Natural killer cell (primary cell): ENCODE measurements at regions not wholly inside any gene's neighbourhood (a gene's known extent, or its start where the extent isn't known, plus 50 kb on each side); places are given as distances from the start of the nearest gene placed in this dataset.

Experiments
- ATAC-seq, 3 donors: fragments of 150-1000 bp in 2 of 3; fragments of 200-7000 bp in 1 of 3; cut with Tn5 transposase; 1 replicate in 1 of 3; 2 replicates in 2 of 3; pipeline ENCODE4 v1.10.0; 2021; ENCODE audit warnings: mild to moderate bottlenecking in 2 of 3, moderate library complexity in 2 of 3
- DNase-seq, 2 donors: peaks; one replicate each; pipeline versions ENCODE4 v3.0.0 to v3.0.0-alpha.2; 2013 to 2021; ENCODE audit warnings: mixed read lengths in 1 of 2
- H3K27ac ChIP-seq: one replicate; pipeline ENCODE4 v1.5.1; 2013; ENCODE audit warnings: mild to moderate bottlenecking, low read length
- H3K27me3 ChIP-seq: one replicate; pipeline ENCODE4 v1.6.1; 2013; ENCODE audit warnings: low read length; ENCODE audit not compliant: control insufficient read depth, insufficient read depth
- H3K36me3 ChIP-seq: one replicate; pipeline ENCODE4 v1.6.1; 2013; ENCODE audit warnings: low read length; ENCODE audit not compliant: control insufficient read depth, insufficient read depth
- H3K4me1 ChIP-seq: one replicate; pipeline ENCODE4 v1.6.1; 2013; ENCODE audit warnings: low read length; ENCODE audit not compliant: control insufficient read depth, insufficient read depth
- H3K4me3 ChIP-seq: one replicate; pipeline ENCODE4 v1.5.1; 2013; ENCODE audit warnings: low read length
- H3K9me3 ChIP-seq: one replicate; pipeline ENCODE4 v1.6.1; 2013; ENCODE audit warnings: low read length; ENCODE audit not compliant: control insufficient read depth, insufficient read depth
- H3K27ac Mint-ChIP-seq, 2 donors: one replicate each; pipeline ENCODE4 v1.8.0; 2022; ENCODE audit warnings: mild to moderate bottlenecking in 2 of 2, mixed read lengths in 2 of 2, moderate library complexity in 1 of 2
- H3K27me3 Mint-ChIP-seq, 2 donors: one replicate each; pipeline ENCODE4 v1.8.0; 2022; ENCODE audit warnings: low read depth in 2 of 2, mixed read lengths in 2 of 2
- H3K36me3 Mint-ChIP-seq: one replicate; pipeline ENCODE4 v1.8.0; 2022; ENCODE audit warnings: mixed read lengths
- H3K4me1 Mint-ChIP-seq, 2 donors: one replicate each; pipeline ENCODE4 v1.8.0; 2022; ENCODE audit warnings: mixed read lengths in 2 of 2
- H3K4me3 Mint-ChIP-seq: one replicate; pipeline ENCODE4 v1.8.0; 2022; ENCODE audit warnings: mild to moderate bottlenecking, moderate library complexity, mixed read lengths
- H3K9me3 Mint-ChIP-seq, 2 donors: one replicate each; pipeline ENCODE4 v1.8.0; 2022; ENCODE audit warnings: mixed read lengths in 2 of 2
- CTCF ChIP-seq: fragments of 200-600 bp; IDR thresholded peaks from one replicate; pipeline ENCODE4 v1.8.0; 2022; ENCODE audit warnings: antibody characterized with exemption
- WGBS: methylation state at CpG from one replicate; pipeline ENCODE4 v1.1.7; 2013; ENCODE audit warnings: missing lambda C conversion rate; ENCODE audit not compliant: insufficient coverage; 5-methylcytosine and 5-hydroxymethylcytosine counted together
- intact Hi-C: fragments of 100-400 bp; cut with micrococcal nuclease; formaldehyde crosslinking; loops from one replicate; pipeline ENCODE4 v1.14.2; 2022

- Mint-ChIP-seq H3K4me1 (no peaks in the 10 kb centered on the region), H3K9me3 (peaks cover 3% of the 10 kb centered on the region in 2 donors), H3K27me3 (peaks cover 0 to 21% of the 10 kb centered on the region in 2 donors), H3K36me3 (no peaks in the 10 kb centered on the region), H3K27ac (no peak overlapping the region), H3K4me3 (no peak overlapping the region)
- no peak for ATAC-seq
- DNase-seq, result no peak
- H3K27me3 ChIP-seq, result no peaks in the 10 kb centered on the region
- H3K9me3 ChIP-seq, result no peaks in the 10 kb centered on the region
- no peak overlapping the region for H3K27ac ChIP-seq
- no peaks in the 10 kb centered on the region for H3K4me1 ChIP-seq
- intact Hi-C loops, result no loop called here
- no peak overlapping the region for H3K4me3 ChIP-seq
- no peaks in the 10 kb centered on the region for H3K36me3 ChIP-seq
- 80% methylated on average over 2 of the region's 2 CpGs for WGBS
- no peak for TF ChIP-seq CTCF
Measured at GRCh38 chr13:106433066-106433465, 102.4 kb downstream of the EFNB2 start.

- intact Hi-C loops, result no loop called here
- Histone ChIP-seq H3K27me3 (no peaks in the 10 kb centered on the region), H3K36me3 (no peaks in the 10 kb centered on the region), H3K4me1 (no peaks in the 10 kb centered on the region), H3K4me3 (no peak overlapping the region), H3K9me3 (no peaks in the 10 kb centered on the region), H3K27ac (no peak overlapping the region)
- Mint-ChIP-seq H3K9me3 (peaks cover 3% of the 10 kb centered on the region in 2 donors), H3K4me1 (no peaks in the 10 kb centered on the region), H3K27ac (no peak overlapping the region), H3K36me3 (no peaks in the 10 kb centered on the region), H3K27me3 (peaks cover 0 to 21% of the 10 kb centered on the region in 2 donors), H3K4me3 (no peak overlapping the region)
- 89% methylated on average over 3 of the region's 3 CpGs for WGBS
- TF ChIP-seq CTCF, result no peak
- no peak for ATAC-seq
- no peak for DNase-seq
Measured at GRCh38 chr13:106432636-106433035, 102.8 kb downstream of the EFNB2 start.

GRCh38 chr13:106426909-106427308, 108.6 kb downstream of the EFNB2 start:
- intact Hi-C loops, result no loop called here
- DNase-seq, result no peak
- H3K27ac Mint-ChIP-seq, result no peak overlapping the region
- ATAC-seq, result no peak
- 92% methylated on average over 4 of the region's 4 CpGs for WGBS
- H3K4me3 ChIP-seq, result no peak overlapping the region
- H3K9me3 Mint-ChIP-seq, result peaks cover 2 to 6% of the 10 kb centered on the region in 2 donors
- H3K27ac ChIP-seq, result no peak overlapping the region
- H3K4me1 ChIP-seq, result no peaks in the 10 kb centered on the region
- H3K27me3 ChIP-seq, result no peaks in the 10 kb centered on the region
- H3K4me3 Mint-ChIP-seq, result no peak overlapping the region
- no peak for TF ChIP-seq CTCF
- no peaks in the 10 kb centered on the region for H3K4me1 Mint-ChIP-seq
- H3K9me3 ChIP-seq, result no peaks in the 10 kb centered on the region
- no peaks in the 10 kb centered on the region for H3K36me3 Mint-ChIP-seq
- peaks cover 0 to 35% of the 10 kb centered on the region in 2 donors for H3K27me3 Mint-ChIP-seq
- H3K36me3 ChIP-seq, result no peaks in the 10 kb centered on the region

GRCh38 chr13:106425661-106426060, 109.8 kb downstream of the EFNB2 start:
- no peaks in the 10 kb centered on the region for H3K4me1 ChIP-seq
- TF ChIP-seq CTCF, result no peak
- H3K4me3 ChIP-seq, result no peak overlapping the region
- H3K27me3 Mint-ChIP-seq, result peaks cover 0 to 24% of the 10 kb centered on the region in 2 donors
- H3K27ac Mint-ChIP-seq, result no peak overlapping the region
- H3K36me3 Mint-ChIP-seq, result no peaks in the 10 kb centered on the region
- 92% methylated on average over 17 of the region's 17 CpGs for WGBS
- ATAC-seq, result no peak
- intact Hi-C loops, result no loop called here
- H3K36me3 ChIP-seq, result no peaks in the 10 kb centered on the region
- H3K27me3 ChIP-seq, result no peaks in the 10 kb centered on the region
- no peak overlapping the region for H3K4me3 Mint-ChIP-seq
- H3K27ac ChIP-seq, result no peak overlapping the region
- H3K4me1 Mint-ChIP-seq, result no peaks in the 10 kb centered on the region
- no peaks in the 10 kb centered on the region for H3K9me3 ChIP-seq
- peaks cover 2 to 6% of the 10 kb centered on the region in 2 donors for H3K9me3 Mint-ChIP-seq
- DNase-seq, result no peak
